ENCODE measurements at regions not wholly inside any gene's neighbourhood (a gene's known extent, or its start where the extent isn't known, plus 50 kb on each side); places are given as distances from the start of the nearest gene placed in this dataset.

GRCh38 chr11:121733858-121734257 is 281.1 kb upstream of the SORL1-AS1 start:
- DNase-seq (no peak), ATAC-seq (ENCODE audit: low read depth) (no peak)
- Mint-ChIP-seq H3K27ac (no peak overlapping the region), H3K4me1 (no peaks in the 10 kb centered on the region), H3K36me3 (ENCODE audit: low read depth) (no peaks in the 10 kb centered on the region), H3K4me3 (no peak overlapping the region), H3K9me3 (peaks cover 9% of the 10 kb centered on the region), H3K27me3 (peaks cover 8% of the 10 kb centered on the region)
- TF ChIP-seq CTCF (IDR thresholded peaks at IDR 0.05) = no peak
- CTCF ChIA-PET = no interaction called here
- intact Hi-C loops (cut with micrococcal nuclease) = no loop called here
- POLR2A ChIA-PET = no interaction called here

DNA sequence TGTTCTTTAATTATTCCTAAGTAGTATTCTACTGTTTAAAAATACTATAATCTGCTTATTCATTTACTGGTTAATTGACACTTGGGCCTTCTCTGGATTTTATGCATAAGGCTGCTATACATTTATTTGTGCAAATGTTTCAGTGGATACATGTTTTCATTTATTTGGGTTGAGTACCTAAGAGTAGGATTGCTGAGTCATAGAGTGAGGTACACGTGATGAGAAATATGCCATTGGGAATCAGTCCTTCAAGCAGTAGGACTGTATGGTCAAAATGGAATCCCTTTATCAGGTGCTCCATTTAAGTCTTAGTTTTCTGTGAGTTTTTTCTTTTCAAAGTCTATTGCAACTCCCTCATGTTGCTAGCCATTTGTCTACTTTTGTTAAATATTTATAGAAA is 275.2 kb upstream of the SORL1-AS1 start:
- peaks cover 20% of the 10 kb centered on the region for H3K27me3 Mint-ChIP-seq
- ChIA-PET POLR2A (no interaction called here), CTCF (no interaction called here)
- no peak for TF ChIP-seq CTCF (IDR thresholded peaks at IDR 0.05)
- ATAC-seq (ENCODE audit: low read depth) = no peak
- H3K27ac Mint-ChIP-seq = no peak overlapping the region
- H3K9me3 Mint-ChIP-seq = no peaks in the 10 kb centered on the region
- no peak for DNase-seq
- intact Hi-C loops (cut with micrococcal nuclease) = no loop called here
- H3K36me3 Mint-ChIP-seq (ENCODE audit: low read depth) = no peaks in the 10 kb centered on the region
- H3K4me1 Mint-ChIP-seq = no peaks in the 10 kb centered on the region
- H3K4me3 Mint-ChIP-seq = no peak overlapping the region

- POLR2A ChIA-PET = no interaction called here
- Mint-ChIP-seq H3K4me1 (no peaks in the 10 kb centered on the region), H3K4me3 (no peak overlapping the region), H3K27ac (no peak overlapping the region), H3K9me3 (peaks cover 4% of the 10 kb centered on the region), H3K27me3 (peaks cover 36% of the 10 kb centered on the region), H3K36me3 (ENCODE audit: low read depth) (no peaks in the 10 kb centered on the region)
- intact Hi-C loops (cut with micrococcal nuclease) = no loop called here
- CTCF ChIA-PET = no interaction called here
- ATAC-seq (ENCODE audit: low read depth) = no peak
- DNase-seq = no peak
- no peak for TF ChIP-seq CTCF (IDR thresholded peaks at IDR 0.05)
These were observed 270.5 kb upstream of the SORL1-AS1 start for GRCh38 chr11:121723246-121723741.

- ChIA-PET CTCF (no interaction called here), POLR2A (no interaction called here)
- Mint-ChIP-seq H3K27me3 (peaks cover 36% of the 10 kb centered on the region), H3K27ac (no peak overlapping the region), H3K4me3 (no peak overlapping the region), H3K9me3 (peaks cover 4% of the 10 kb centered on the region), H3K4me1 (no peaks in the 10 kb centered on the region), H3K36me3 (ENCODE audit: low read depth) (no peaks in the 10 kb centered on the region)
- no peak for DNase-seq
- intact Hi-C loops (cut with micrococcal nuclease) = no loop called here
- ATAC-seq (ENCODE audit: low read depth) = no peak
- TF ChIP-seq CTCF (IDR thresholded peaks at IDR 0.05) = no peak
These were observed 269.9 kb upstream of the SORL1-AS1 start for GRCh38 chr11:121722431-121723245.

GRCh38 chr11:121721961-121722360 is 269.2 kb upstream of the SORL1-AS1 start:
- peaks cover 32% of the 10 kb centered on the region for H3K27me3 Mint-ChIP-seq
- intact Hi-C loops (cut with micrococcal nuclease) = no loop called here
- H3K27ac Mint-ChIP-seq = no peak overlapping the region
- H3K36me3 Mint-ChIP-seq (ENCODE audit: low read depth) = no peaks in the 10 kb centered on the region
- DNase-seq (no peak), ATAC-seq (ENCODE audit: low read depth) (no peak)
- H3K4me3 Mint-ChIP-seq = no peak overlapping the region
- no peak for TF ChIP-seq CTCF (IDR thresholded peaks at IDR 0.05)
- peaks cover 4% of the 10 kb centered on the region for H3K9me3 Mint-ChIP-seq
- ChIA-PET POLR2A (no interaction called here), CTCF (no interaction called here)
- H3K4me1 Mint-ChIP-seq = no peaks in the 10 kb centered on the region
